T47D (cell line): ENCODE measurements at regions not wholly inside any gene's neighbourhood (a gene's known extent, or its start where the extent isn't known, plus 50 kb on each side); places are given as distances from the start of the nearest gene placed in this dataset.
A peak's percentile ranks its signal among the peaks of the same experiment; 100 is the strongest.

Source experiments
- DNase-seq, 2 experiments: peaks; one replicate each; pipeline versions ENCODE4 v3.0.0 to v3.0.0-alpha.2; 2011 to 2012; ENCODE audit warnings: low read depth in 1 of 2, low spot score in 1 of 2
- JUND ChIP-seq: IDR thresholded peaks from 2 replicates; pipeline ENCODE4 v1.6.1; 2012; ENCODE audit warnings: low read depth
- in situ Hi-C: cut with HindIII; loops from 2 replicates; pipeline ENCODE4 v1.10.0; 2016; ENCODE audit warnings: low sequenced_read_pairs, low pct_unique_long_range_greater_than_20kb

DNA sequence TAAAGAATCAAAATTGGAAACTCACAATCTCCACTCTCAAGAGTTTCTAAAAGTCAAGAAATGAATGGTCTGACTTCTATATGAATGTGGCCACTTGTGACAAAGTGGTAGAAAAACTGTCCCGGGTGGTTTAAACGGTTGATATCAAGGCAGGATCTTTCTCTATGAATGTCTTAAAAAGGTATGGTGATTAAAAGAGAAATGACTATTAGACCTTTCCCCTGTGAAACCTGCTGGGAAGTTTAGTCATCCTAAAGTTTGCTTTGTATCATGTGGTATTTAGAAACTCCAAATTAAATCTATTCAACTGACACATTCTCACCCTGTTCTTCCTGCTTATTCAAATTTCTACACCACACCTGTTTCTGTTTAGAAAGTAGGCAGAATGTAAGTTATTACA, 492.5 kb downstream of the XPNPEP1 start:
- no peak for DNase-seq
- no peak for TF ChIP-seq JUND

DNA sequence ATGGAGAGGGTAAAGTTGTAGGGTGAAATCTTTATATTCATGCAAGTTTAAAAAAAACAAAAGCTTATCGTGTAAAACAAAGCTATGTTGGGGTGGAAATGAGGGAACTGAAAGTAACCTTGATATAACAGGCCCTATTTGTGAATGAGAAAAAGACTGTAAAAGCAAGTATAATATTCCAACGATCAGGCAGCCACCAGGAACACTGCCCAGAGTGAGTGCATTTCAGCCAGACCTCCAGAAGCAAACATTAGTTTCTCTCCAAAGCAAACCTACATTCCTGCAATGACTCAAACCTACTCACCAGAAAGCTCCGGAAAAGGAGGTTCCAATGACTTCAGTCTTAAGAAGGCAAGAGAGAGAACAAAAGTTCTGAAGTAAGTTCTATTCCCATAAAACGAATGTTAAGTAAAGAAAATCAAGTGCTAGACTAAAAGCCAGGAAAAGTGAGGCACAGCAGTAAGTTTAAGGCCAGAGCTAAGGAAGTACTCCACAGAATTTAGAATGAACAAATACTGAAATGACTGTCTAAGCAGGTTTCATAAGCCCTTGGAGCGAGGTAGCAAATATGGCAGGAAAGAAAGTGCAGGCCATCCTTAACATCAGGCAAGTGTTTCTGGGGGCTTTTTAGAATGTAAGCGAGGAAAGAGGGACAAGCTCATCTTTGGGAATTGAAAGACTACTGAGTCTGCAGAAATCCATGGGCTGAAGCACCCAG, 493.1 kb downstream of the XPNPEP1 start:
- no peak for TF ChIP-seq JUND
- in situ Hi-C loops: no loop called here
- no peak for DNase-seq

More for the DNA sequence above, 492.5 kb downstream of the XPNPEP1 start:
- in situ Hi-C loops: no loop called here

DNA sequence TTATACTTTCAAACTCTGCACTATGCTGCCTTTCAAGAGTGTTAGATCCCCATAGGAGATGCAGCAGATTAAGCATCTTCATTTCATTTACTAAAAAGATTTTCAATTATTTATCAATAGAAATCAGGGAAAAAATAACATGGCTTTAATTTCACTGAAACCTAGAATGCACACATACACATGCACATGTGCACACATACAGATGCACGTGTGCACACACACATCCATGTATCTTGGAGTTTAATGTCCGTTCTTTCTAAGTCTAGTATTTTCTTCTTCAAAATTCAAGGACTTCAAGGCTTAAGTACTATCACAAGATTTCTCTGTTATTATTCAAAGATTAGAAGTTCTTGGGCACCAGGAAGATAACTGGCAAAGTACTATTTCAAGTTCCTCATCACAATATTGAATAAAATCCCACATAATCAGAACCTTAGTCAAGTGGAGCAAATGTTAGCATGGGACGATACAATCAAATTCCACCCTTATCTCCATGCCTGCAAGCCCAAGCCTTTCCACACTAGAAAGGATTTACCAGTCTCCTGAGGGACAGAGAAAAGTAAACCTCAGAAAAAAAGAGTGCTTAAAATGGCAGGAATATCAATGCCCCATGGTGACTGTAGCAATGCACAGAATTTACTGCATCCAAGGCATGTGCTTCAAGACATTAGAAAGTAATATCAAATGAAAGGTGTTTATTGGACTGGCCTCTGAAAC, 494.4 kb downstream of the XPNPEP1 start:
- TF ChIP-seq JUND: no peak

DNA sequence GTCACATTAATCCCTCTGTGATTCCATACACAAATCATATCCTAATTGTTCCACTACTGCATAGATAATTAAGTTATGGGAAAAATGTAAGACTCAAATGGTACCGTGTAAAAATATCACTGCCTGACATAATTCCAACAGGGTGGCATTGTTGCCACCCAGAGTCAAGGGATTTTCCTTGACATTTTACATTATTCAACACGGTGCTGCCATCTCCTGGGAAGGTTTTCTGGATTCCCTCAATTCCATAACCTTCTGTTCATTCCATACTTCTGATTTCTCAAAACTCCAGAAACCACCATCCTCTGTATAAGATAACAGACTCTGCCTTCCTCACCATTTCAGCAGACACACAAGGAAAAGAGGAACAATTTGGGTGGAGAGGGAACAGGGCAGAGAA, 495.9 kb downstream of the XPNPEP1 start:
- no peak for DNase-seq

More for the DNA sequence above, 494.4 kb downstream of the XPNPEP1 start:
- no peak for DNase-seq
- in situ Hi-C loops: no loop called here

DNA sequence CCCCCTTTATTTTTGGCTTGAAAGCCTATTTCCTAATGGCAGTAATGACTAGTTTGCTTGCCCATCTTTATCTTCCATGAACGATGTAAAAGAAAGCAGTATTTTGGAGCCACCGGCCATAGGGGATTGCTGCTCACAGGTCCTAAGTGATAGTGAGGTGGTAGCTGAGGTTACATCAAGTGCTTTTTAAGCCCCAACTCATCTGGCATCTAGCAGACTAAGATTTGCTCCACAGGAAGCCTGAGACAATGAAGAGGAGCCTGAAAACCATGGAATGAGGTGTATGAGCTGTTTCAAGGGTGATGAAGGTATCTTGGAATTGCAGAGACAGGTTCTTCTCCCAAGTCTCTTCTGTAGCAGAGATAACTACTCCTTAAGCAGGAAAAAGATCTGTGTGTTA, 496.3 kb downstream of the XPNPEP1 start:
- no peak for DNase-seq
- in situ Hi-C loops: no loop called here
- TF ChIP-seq JUND: no peak

More for the DNA sequence above, 495.9 kb downstream of the XPNPEP1 start:
- TF ChIP-seq JUND: no peak
- in situ Hi-C loops: no loop called here

DNA sequence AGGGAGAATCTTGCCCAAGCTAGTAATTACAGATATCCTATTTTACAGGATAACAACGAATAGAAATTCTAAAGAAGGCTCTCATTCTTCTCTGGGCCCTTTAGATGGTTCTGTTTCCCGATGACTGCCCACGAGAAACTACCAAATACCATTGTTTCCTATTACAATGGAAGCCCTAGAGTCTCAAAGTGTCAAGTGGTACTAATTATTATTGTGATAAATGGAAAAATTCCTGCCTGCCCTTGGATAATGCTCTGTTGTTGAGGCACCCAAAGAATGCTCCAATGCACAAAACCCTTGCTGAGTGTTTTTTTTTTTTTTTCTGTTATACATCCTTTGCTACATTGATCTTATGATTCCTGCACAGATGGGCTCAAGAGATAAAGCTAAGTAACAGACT, 504.5 kb downstream of the XPNPEP1 start:
- no peak for DNase-seq
- in situ Hi-C loops: no loop called here
- TF ChIP-seq JUND: no peak

DNA sequence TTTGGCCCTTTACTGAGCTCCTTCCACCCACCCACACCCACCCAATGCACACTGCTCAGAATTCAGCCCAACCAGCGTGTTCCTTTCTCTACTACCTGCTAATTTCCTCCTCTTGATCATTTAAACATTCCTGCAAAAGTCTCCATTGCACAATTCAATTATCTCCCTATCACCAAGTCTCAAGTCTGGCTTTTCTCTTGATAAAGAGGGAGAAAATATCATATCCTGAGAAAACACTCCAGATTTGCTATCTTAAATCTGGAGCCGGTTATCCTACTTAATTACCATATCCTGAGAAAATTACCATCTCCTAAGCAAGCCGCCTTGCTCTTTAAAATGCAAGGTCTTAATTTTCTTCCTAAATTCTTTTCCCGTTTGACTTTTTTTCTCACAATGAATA, 505.5 kb downstream of the XPNPEP1 start:
- no peak for TF ChIP-seq JUND
- in situ Hi-C loops: no loop called here
- DNase-seq: no peak

DNA sequence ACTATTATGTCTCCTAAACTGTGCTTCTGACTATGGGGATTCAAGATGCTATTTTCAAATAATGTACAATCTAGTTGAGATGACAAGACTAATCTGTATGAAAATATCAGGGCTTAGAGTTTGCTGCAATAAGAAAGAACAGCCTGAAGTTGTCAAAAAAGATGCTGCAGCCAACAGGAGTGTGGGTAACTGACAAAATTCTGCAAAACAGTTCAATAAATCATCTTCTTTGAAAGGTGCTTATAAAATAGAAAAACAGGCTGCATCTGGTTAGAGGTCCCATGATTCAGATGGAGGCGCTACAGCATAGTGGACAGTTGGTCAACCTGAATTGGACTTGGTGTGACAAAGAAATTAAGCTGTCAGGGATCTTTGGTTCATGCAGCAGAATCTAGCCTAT, 511.0 kb downstream of the XPNPEP1 start:
- no peak for DNase-seq
- TF ChIP-seq JUND: no peak
- in situ Hi-C loops: no loop called here

DNA sequence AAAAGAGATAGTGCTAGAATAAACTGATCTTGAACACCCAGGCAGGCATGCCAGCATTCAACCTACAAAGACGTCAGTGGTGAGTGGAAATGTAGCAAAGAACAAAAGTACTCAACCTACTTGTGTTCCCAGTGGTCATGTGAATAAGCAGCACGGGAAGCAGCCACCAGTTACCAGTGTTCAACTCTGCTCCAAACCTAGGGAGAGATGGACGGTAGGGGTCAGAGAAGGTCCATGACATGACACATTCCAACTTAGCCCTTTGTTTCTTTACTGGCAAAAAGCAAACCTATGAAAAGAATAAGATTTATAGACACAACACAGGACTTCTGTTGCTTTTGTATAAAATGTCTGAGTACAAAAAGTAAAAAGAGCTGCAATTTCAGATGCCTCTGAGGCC, 511.4 kb downstream of the XPNPEP1 start:
- DNase-seq: peak in 1 of 2 experiments; percentile 37
- in situ Hi-C loops: no loop called here
- TF ChIP-seq JUND: no peak

DNA sequence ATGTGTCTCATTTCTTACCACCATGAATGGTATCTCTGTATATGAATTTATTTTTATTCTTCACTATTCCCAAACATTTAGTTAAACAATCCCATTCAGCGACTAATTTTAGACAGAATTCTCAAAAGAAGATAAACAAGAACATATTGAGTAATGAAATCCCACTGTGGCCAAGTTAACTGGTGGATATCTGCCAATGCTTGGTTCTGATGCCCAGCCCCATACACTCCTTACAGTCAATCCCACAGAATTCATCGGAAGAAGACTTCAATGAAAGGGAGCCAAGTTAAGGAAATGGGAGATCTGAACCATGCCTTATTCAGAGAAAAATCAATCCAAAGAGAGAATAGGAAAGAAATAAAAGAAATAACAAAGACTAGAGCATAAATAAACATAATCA, 518.0 kb downstream of the XPNPEP1 start:
- DNase-seq: no peak
- TF ChIP-seq JUND: no peak
- in situ Hi-C loops: no loop called here

DNA sequence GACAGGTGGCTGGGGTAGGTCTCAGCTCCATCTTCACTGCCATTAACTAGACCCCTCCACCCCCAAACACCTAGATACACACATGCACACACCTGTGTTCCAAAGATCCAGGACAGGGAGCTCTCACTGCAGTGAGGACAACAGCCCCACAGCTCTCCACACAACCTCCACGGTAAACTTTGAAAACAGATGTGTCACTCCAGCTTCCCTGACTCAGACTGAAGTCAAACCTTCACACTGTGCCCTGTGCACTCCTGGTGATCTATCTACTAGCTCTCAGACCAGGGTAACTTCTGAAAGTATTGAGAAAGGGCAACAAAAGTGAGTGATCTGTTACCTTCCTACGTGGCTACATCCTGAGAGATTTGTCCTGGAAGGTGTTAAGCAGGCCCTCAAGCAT, 519.8 kb downstream of the XPNPEP1 start:
- in situ Hi-C loops: no loop called here
- DNase-seq: no peak
- no peak for TF ChIP-seq JUND

DNA sequence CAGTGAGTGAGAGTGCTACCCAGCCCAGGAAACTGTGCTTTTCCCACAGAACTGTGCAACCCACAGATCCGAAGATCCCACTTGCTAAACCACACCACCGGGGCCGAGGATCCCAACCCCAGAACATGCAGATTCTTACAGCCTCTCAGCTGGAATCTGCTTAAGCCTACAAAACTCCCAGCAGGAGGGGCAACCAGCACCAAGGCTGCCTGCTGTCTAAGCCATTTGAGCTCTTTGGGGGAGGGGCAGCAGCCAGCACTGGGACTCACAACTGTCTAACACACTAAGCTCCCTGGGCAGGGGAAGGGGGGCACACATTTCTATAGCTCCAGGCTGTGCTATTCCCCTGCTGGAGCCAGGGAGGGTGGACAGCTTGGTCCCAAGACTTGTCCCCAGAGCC, 529.9 kb downstream of the XPNPEP1 start:
- in situ Hi-C loops: no loop called here
- no peak for DNase-seq
- TF ChIP-seq JUND: no peak

DNA sequence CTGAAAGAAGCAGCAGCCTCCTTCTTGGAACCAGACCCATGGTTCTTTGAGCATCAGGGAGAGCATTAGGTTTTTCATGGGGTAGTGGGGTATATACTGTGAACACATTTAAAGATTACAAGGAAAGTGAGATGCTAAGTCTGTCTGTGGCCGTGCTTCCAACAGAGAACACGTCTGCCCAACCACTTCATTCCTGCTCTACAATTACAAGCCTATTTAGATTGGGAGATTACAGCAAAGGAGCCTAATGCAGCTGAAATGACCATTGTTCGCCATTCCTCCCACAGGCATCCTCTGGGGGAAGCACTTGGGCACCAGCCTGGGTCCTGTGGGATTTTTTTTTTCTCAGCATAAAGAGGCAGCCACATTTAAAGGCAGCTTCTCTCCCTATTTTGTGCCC, 536.4 kb downstream of the XPNPEP1 start:
- TF ChIP-seq JUND: no peak
- DNase-seq: no peak

DNA sequence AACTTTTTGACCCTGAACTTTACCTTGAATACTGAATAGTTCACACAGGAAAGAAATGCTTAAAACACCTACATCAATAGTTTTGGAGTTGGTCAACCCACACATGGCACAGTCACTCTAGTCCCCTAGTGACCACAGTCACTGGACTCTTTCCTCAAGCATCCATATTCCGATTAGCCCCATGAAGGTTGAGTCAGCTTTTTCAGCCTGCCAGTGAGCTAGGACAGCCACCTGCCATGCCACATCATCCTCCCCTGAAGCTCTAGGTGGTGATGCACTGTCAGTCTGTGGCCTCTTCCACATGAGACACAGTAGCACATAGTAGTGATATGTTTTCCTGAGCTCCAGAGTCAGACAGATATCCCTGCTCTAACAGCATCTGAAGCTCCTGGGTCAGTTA, 537.2 kb downstream of the XPNPEP1 start:
- DNase-seq: no peak
- in situ Hi-C loops: no loop called here
- TF ChIP-seq JUND: no peak

More for the DNA sequence above, 536.4 kb downstream of the XPNPEP1 start:
- in situ Hi-C loops: no loop called here
